IMR-90 (cell line): ENCODE measurements at regions not wholly inside any gene's neighbourhood (a gene's known extent, or its start where the extent isn't known, plus 50 kb on each side); places are given as distances from the start of the nearest gene placed in this dataset.

Experiments
- ATAC-seq: fragments of 200-7000 bp; cut with Tn5 transposase; 2 replicates; pipeline ENCODE4 v1.9.1; 2020; ENCODE audit warnings: low read depth, mild to moderate bottlenecking, moderate library complexity
- BruUV-seq: library from RNA; stranded (reverse); fragments of 400-500 nt; replicated peaks from 2 replicates; lab custom pipeline; 2021; lab: Mats Ljungman, UMichigan
- CTCF ChIA-PET: fragments of 300-600 bp; formaldehyde crosslinking; extraction: SDS; loops from one replicate; lab custom pipeline; 2021; ENCODE audit warnings: antibody characterized with exemption; lab: Yijun Ruan, JAX
- POLR2A ChIA-PET: fragments of 300-600 bp; sonication (Branson Sonifier 250); formaldehyde crosslinking; loops from one replicate; lab custom pipeline; 2022; ENCODE audit warnings: antibody characterized with exemption; ENCODE audit not compliant: unreplicated experiment; lab: Charles Lee
- DNase-seq: peaks from one replicate; pipeline ENCODE4 v3.0.0; 2013
- H2AFZ ChIP-seq: replicated peaks from 2 replicates; pipeline ENCODE3; 2013; ENCODE audit warnings: low read length, mild to moderate bottlenecking; ENCODE audit not compliant: poor library complexity
- H2AK5ac ChIP-seq: 2 replicates; pipeline ENCODE4 v1.6.1; 2013; ENCODE audit warnings: low read depth, low read length, inconsistent platforms
- H2AK9ac ChIP-seq: replicated peaks from 2 replicates; pipeline ENCODE3; 2013; ENCODE audit warnings: mild to moderate bottlenecking, low read depth, low read length, moderate library complexity; ENCODE audit not compliant: poor library complexity
- H2BK120ac ChIP-seq: 2 replicates; pipeline ENCODE4 v1.6.1; 2013; ENCODE audit warnings: low read depth, low read length, inconsistent platforms
- H2BK15ac ChIP-seq: 3 replicates; pipeline ENCODE4 v1.6.1; 2013; ENCODE audit warnings: low read depth, low read length, inconsistent platforms
- H2BK20ac ChIP-seq: 2 replicates; pipeline ENCODE4 v1.6.1; 2013; ENCODE audit warnings: low read depth, mild to moderate bottlenecking, inconsistent platforms, low read length, moderate library complexity
- H2BK5ac ChIP-seq: 2 replicates; pipeline ENCODE4 v1.6.1; 2013; ENCODE audit warnings: mild to moderate bottlenecking, low read depth, low read length, inconsistent platforms; ENCODE audit not compliant: poor library complexity, severe bottlenecking
- H3K14ac ChIP-seq: replicated peaks from 2 replicates; pipeline ENCODE4 v1.6.1; 2013; ENCODE audit warnings: low read depth, low read length, inconsistent platforms
- H3K18ac ChIP-seq: 2 replicates; pipeline ENCODE4 v1.6.1; 2013; ENCODE audit warnings: low read depth, low read length, control low read depth
- H3K23ac ChIP-seq: 2 replicates; pipeline ENCODE4 v1.6.1; 2013; ENCODE audit warnings: low read depth, low read length, inconsistent platforms
- H3K27ac ChIP-seq: 2 replicates; pipeline ENCODE4 v1.5.1; 2013; ENCODE audit warnings: mild to moderate bottlenecking, control low read depth, low read length; ENCODE audit not compliant: insufficient read depth
- H3K27me3 ChIP-seq: 2 replicates; pipeline ENCODE4 v1.6.1; 2013; ENCODE audit warnings: low read length; ENCODE audit not compliant: control insufficient read depth, insufficient read depth
- H3K36me3 ChIP-seq: 2 replicates; pipeline ENCODE4 v1.6.1; 2013; ENCODE audit warnings: low read length, mixed read lengths; ENCODE audit not compliant: control insufficient read depth, insufficient read depth
- H3K4ac ChIP-seq: 2 replicates; pipeline ENCODE4 v1.6.1; 2013; ENCODE audit warnings: low read depth, low read length, inconsistent platforms
- H3K4me1 ChIP-seq: 2 replicates; pipeline ENCODE4 v1.6.1; 2013; ENCODE audit warnings: low read length, mixed read lengths; ENCODE audit not compliant: control insufficient read depth, insufficient read depth
- H3K4me2 ChIP-seq: 2 replicates; pipeline ENCODE4 v1.6.1; 2013; ENCODE audit warnings: low read depth, mild to moderate bottlenecking, control low read depth, low read length, moderate library complexity
- H3K4me3 ChIP-seq: 2 replicates; pipeline ENCODE4 v1.5.1; 2013; ENCODE audit warnings: low read depth, mild to moderate bottlenecking, control low read depth, low read length, moderate library complexity; ENCODE audit not compliant: insufficient read depth
- H3K56ac ChIP-seq: 2 replicates; pipeline ENCODE4 v1.6.1; 2013; ENCODE audit warnings: low read length, inconsistent platforms; ENCODE audit not compliant: insufficient read depth; ENCODE audit errors: extremely low read depth
- H3K79me1 ChIP-seq, 2 experiments: 2 replicates each; pipeline ENCODE4 v1.6.1; 2013; ENCODE audit warnings: low read length in 2 of 2, inconsistent platforms in 1 of 2, low read depth in 1 of 2
- H3K9ac ChIP-seq: 2 replicates; pipeline ENCODE4 v1.6.1; 2013; ENCODE audit warnings: low read depth, low read length, control low read depth
- H3K9me1 ChIP-seq: 2 replicates; pipeline ENCODE4 v1.6.1; 2013; ENCODE audit warnings: low read length, inconsistent platforms; ENCODE audit not compliant: insufficient read depth
- H3K9me3 ChIP-seq: 2 replicates; pipeline ENCODE4 v1.6.1; 2013; ENCODE audit warnings: low read length; ENCODE audit not compliant: control insufficient read depth, insufficient read depth
- H4K20me1 ChIP-seq: 2 replicates; pipeline ENCODE4 v1.6.1; 2013; ENCODE audit warnings: low read length, inconsistent platforms; ENCODE audit not compliant: insufficient read depth
- H4K5ac ChIP-seq: 2 replicates; pipeline ENCODE4 v1.6.1; 2013; ENCODE audit warnings: mild to moderate bottlenecking, low read depth, low read length, control low read depth
- H4K8ac ChIP-seq, 2 experiments: 2 replicates each; pipeline ENCODE4 v1.6.1; 2013; ENCODE audit warnings: low read depth in 2 of 2, low read length in 2 of 2, control low read depth in 1 of 2, inconsistent platforms in 1 of 2
- H4K91ac ChIP-seq: 2 replicates; pipeline ENCODE4 v1.6.1; 2013; ENCODE audit warnings: low read depth, low read length, inconsistent platforms; ENCODE audit not compliant: insufficient read depth
- BHLHE40 ChIP-seq: fragments of 150-350 bp; IDR thresholded peaks from 2 replicates; pipeline ENCODE4 v1.6.1; 2016; ENCODE audit warnings: mild to moderate bottlenecking, low read depth, low read length
- CEBPB ChIP-seq: IDR thresholded peaks from 2 replicates; pipeline ENCODE4 v1.6.1; 2012; ENCODE audit warnings: low read depth, low read length, improper control_type of control experiment
- FOS ChIP-seq: fragments of 150-350 bp; IDR thresholded peaks from 2 replicates; pipeline ENCODE4 v1.6.1; 2016; ENCODE audit warnings: low read depth, low read length
- MAFK ChIP-seq: IDR thresholded peaks from 2 replicates; pipeline ENCODE4 v1.6.1; 2012; ENCODE audit warnings: low read depth, low read length, improper control_type of control experiment
- MAZ ChIP-seq: IDR thresholded peaks from 2 replicates; pipeline ENCODE4 v1.6.1; 2012; ENCODE audit warnings: low read depth, mild to moderate bottlenecking, low read length, improper control_type of control experiment, moderate library complexity, borderline replicate concordance
- MXI1 ChIP-seq: IDR thresholded peaks from 2 replicates; pipeline ENCODE4 v1.6.1; 2012; ENCODE audit warnings: low read depth, mild to moderate bottlenecking, low read length, moderate library complexity, borderline replicate concordance
- NFE2L2 ChIP-seq: fragments of 150-350 bp; IDR thresholded peaks from 2 replicates; pipeline ENCODE4 v1.6.1; 2016; ENCODE audit warnings: low read depth, mild to moderate bottlenecking, low read length
- POLR2A ChIP-seq: IDR thresholded peaks from 2 replicates; pipeline ENCODE4 v1.6.1; 2012; ENCODE audit warnings: mild to moderate bottlenecking, low read depth, low read length
- RAD21 ChIP-seq: IDR thresholded peaks from 2 replicates; pipeline ENCODE4 v1.6.1; 2012; ENCODE audit warnings: low read length, improper control_type of control experiment
- RCOR1 ChIP-seq: IDR thresholded peaks from 2 replicates; pipeline ENCODE4 v1.6.1; 2012; ENCODE audit warnings: mild to moderate bottlenecking, low read length, improper control_type of control experiment; ENCODE audit not compliant: insufficient replicate concordance
- RFX5 ChIP-seq: IDR thresholded peaks from 2 replicates; pipeline ENCODE4 v1.8.0; 2012; ENCODE audit warnings: low read depth, mild to moderate bottlenecking, low read length, moderate library complexity
- WGBS, 2 experiments: methylation state at CpG; one replicate each; pipeline versions ENCODE4 v1.1.5 to v1.1.7; 2013; ENCODE audit warnings: missing lambda C conversion rate in 2 of 2; ENCODE audit not compliant: insufficient read length in 1 of 2; ENCODE audit errors: extremely low coverage in 2 of 2; 5-methylcytosine and 5-hydroxymethylcytosine counted together
- dilution Hi-C: fragments of 300-500 bp; cut with HindIII; formaldehyde crosslinking; loops from one replicate; pipeline ENCODE4 v1.14.3; 2018; ENCODE audit warnings: low sequenced_read_pairs; ENCODE audit not compliant: unreplicated experiment
- in situ Hi-C: fragments of 300-500 bp; cut with MboI; formaldehyde crosslinking; loops from 3 replicates; pipeline ENCODE4 v1.14.3; 2019; ENCODE audit warnings: low sequenced_read_pairs, inconsistent platforms, mixed read lengths
- intact Hi-C: fragments of 100-400 bp; cut with micrococcal nuclease; formaldehyde crosslinking; loops from 2 replicates; pipeline ENCODE4 v1.10.0; 2022
- TF ChIP-seq, protein P1 (sequence below): fragments of 150-350 bp; IDR thresholded peaks from 2 replicates; pipeline ENCODE4 v1.6.1; 2016; ENCODE audit warnings: low read depth, mild to moderate bottlenecking, low read length, moderate library complexity, borderline replicate concordance

DNA sequence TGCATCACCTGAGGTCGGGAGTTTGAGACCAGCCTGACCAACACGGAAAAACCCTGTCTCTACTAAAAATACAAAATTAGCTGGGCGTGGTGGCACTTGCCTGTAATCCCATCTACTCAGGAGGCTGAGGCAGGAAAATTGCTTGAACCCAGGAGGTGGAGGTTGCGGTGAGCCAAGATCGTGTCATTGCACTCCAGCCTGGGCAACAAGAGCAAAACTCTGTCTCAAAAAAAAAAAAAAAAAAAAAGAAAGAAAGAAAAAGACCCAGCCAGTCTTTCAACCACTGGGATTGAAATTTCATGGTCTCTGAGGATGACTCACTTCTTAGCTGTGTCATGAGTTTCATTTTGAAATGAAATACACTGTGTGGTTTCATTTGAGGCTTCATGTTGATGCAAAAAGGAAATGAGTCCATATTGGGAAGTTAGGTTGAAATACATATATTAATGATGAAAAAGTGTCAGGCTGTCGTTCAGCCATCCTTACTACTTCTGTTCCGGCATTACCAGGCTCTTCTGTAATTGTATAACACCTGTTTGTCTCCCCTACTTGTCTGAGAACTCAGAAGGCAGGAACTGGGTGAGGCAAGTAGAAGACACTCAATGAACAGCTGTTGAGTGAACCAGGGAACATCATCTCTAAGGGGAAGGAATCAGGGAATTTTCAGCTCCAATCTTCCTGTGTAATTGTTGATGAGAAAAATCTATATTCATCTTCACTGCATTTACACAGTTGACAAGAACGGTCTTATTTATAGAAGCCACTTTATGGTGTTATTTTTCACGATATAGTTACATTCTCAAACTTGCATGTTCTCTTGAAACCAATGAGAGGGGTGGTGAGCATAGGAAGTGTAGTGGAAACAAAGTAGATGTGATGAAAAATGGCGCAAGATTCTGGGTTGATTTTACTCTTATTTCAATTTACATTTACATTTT, 87.4 kb downstream of the NFKBIZ start:
- peak overlapping the region; percentile 66 to 94; a peak in 3 of 4 replicates for H4K8ac ChIP-seq
- DNase-seq (peak; percentile 94), ATAC-seq (peak; percentile 44)
- H4K91ac ChIP-seq = peak overlapping the region; percentile 92
- H3K18ac ChIP-seq = peak overlapping the region; percentile 97
- H4K5ac ChIP-seq = peak overlapping the region; percentile 97
- intact Hi-C loops = no loop called here
- H3K36me3 ChIP-seq = no peaks in the 10 kb centered on the region
- H2BK15ac ChIP-seq = peak overlapping the region; percentile 98
- H2BK20ac ChIP-seq = peak overlapping the region; percentile 97
- H4K20me1 ChIP-seq = no peaks in the 10 kb centered on the region
- H3K9me1 ChIP-seq = peaks cover 4% of the 10 kb centered on the region
- peak overlapping the region; percentile 76; the same call in 1 of the 2 replicates for H3K4me2 ChIP-seq
- peaks cover 25% of the 10 kb centered on the region for H3K4me1 ChIP-seq
- dilution Hi-C loops = no loop called here
- no TSS peak for BruUV-seq
- H3K14ac ChIP-seq = peak overlapping the region; percentile 68
- WGBS, 2 experiments = no CpG with 5 or more reads among the region's 10 CpGs
- peak overlapping the region; percentile 89 for H3K4ac ChIP-seq
- peak overlapping the region; percentile 43 for H2AK9ac ChIP-seq
- H2BK120ac ChIP-seq = peak overlapping the region; percentile 95
- ChIA-PET POLR2A (no interaction called here), CTCF (interaction anchor here (0.7 to 1.4 kb wide), 6 partner anchors 11 to 392 kb away, joined by 3 to 10 read pairs (median 4); no protein-coding TSS in a partner anchor)
- peak overlapping the region; percentile 84; the same call in 1 of the 2 replicates for H2AK5ac ChIP-seq
- peak overlapping the region; percentile 93 for H2BK5ac ChIP-seq
- peak overlapping the region; percentile 87 for H3K27ac ChIP-seq
- peak overlapping the region; percentile 87 for H3K23ac ChIP-seq
- H3K9ac ChIP-seq = 0 out of 2 replicates have a peak overlapping the region, but pooled peaks have one; percentile 15
- in situ Hi-C loops = no loop called here
- H3K27me3 ChIP-seq = no peaks in the 10 kb centered on the region
- peaks cover 0 to 15% of the 10 kb centered on the region in 2 experiments; a peak in 2 of 4 replicates for H3K79me1 ChIP-seq
- H3K4me3 ChIP-seq = no peak overlapping the region
- H2AFZ ChIP-seq = peak overlapping the region; percentile 75
- H3K56ac ChIP-seq = peak overlapping the region; percentile 84
- TF ChIP-seq RFX5 (no peak), MAFK (0 out of 2 replicates have a peak, but pooled peaks have one; percentile 38), BHLHE40 (no peak), POLR2A (no peak), FOS (peak; percentile 91), MAZ (no peak), RAD21 (no peak), MXI1 (no peak), CEBPB (peak; percentile 66), RCOR1 (no peak), NFE2L2 (no peak)
- TF ChIP-seq, protein P1, sequence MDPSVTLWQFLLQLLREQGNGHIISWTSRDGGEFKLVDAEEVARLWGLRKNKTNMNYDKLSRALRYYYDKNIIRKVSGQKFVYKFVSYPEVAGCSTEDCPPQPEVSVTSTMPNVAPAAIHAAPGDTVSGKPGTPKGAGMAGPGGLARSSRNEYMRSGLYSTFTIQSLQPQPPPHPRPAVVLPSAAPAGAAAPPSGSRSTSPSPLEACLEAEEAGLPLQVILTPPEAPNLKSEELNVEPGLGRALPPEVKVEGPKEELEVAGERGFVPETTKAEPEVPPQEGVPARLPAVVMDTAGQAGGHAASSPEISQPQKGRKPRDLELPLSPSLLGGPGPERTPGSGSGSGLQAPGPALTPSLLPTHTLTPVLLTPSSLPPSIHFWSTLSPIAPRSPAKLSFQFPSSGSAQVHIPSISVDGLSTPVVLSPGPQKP = no peak
- no peaks in the 10 kb centered on the region for H3K9me3 ChIP-seq
